ENCODE measurements at regions not wholly inside any gene's neighbourhood (a gene's known extent, or its start where the extent isn't known, plus 50 kb on each side); places are given as distances from the start of the nearest gene placed in this dataset.

- peaks cover 2% of the 10 kb centered on the region for H3K9me3 Mint-ChIP-seq
- no peak for TF ChIP-seq CTCF (IDR thresholded peaks at IDR 0.05)
Measured at GRCh38 chr7:95682913-95683312, 86.6 kb upstream of the PDK4 start.

GRCh38 chr7:95676691-95677090, 80.4 kb upstream of the PDK4 start:
- ATAC-seq (no peak), DNase-seq (no peak)
- no peak overlapping the region for H3K4me3 Mint-ChIP-seq
- peaks cover 2% of the 10 kb centered on the region for H3K9me3 Mint-ChIP-seq
- ChIA-PET POLR2A (no interaction called here), CTCF (no interaction called here)
- no peaks in the 10 kb centered on the region for H3K4me1 Mint-ChIP-seq (ENCODE audit: low read depth)
- intact Hi-C loops (cut with micrococcal nuclease), result no loop called here
- TF ChIP-seq CTCF (IDR thresholded peaks at IDR 0.05), result no peak
- H3K36me3 Mint-ChIP-seq (ENCODE audit: low read depth), result no peaks in the 10 kb centered on the region
- no peak overlapping the region for H3K27ac Mint-ChIP-seq
- H3K27me3 Mint-ChIP-seq, result peaks cover 2% of the 10 kb centered on the region

More at GRCh38 chr7:95682913-95683312, 86.6 kb upstream of the PDK4 start:
- ATAC-seq (no peak), DNase-seq (no peak)
- H3K4me1 Mint-ChIP-seq (ENCODE audit: low read depth), result no peaks in the 10 kb centered on the region
- H3K27me3 Mint-ChIP-seq, result peaks cover 4% of the 10 kb centered on the region
- no peak overlapping the region for H3K27ac Mint-ChIP-seq
- no peaks in the 10 kb centered on the region for H3K36me3 Mint-ChIP-seq (ENCODE audit: low read depth)
- ChIA-PET CTCF (interaction anchor here (2.3 kb wide), 2 partner anchors 154 to 171 kb away, joined by 8 read pairs; no protein-coding TSS in a partner anchor), POLR2A (interaction anchor here (0.5 kb wide), 1 partner anchor 105 kb away, joined by 3 read pairs; no protein-coding TSS in a partner anchor)
- no peak overlapping the region for H3K4me3 Mint-ChIP-seq
- intact Hi-C loops (cut with micrococcal nuclease), result no loop called here

GRCh38 chr7:95675632-95676031, 79.3 kb upstream of the PDK4 start:
- Mint-ChIP-seq H3K9me3 (peaks cover 2% of the 10 kb centered on the region), H3K27ac (no peak overlapping the region), H3K4me1 (ENCODE audit: low read depth) (no peaks in the 10 kb centered on the region), H3K4me3 (no peak overlapping the region), H3K27me3 (peaks cover 2% of the 10 kb centered on the region), H3K36me3 (ENCODE audit: low read depth) (no peaks in the 10 kb centered on the region)
- TF ChIP-seq CTCF (IDR thresholded peaks at IDR 0.05), result no peak
- no peak for ATAC-seq
- no peak for DNase-seq
- POLR2A ChIA-PET, result no interaction called here
- intact Hi-C loops (cut with micrococcal nuclease), result no loop called here
- CTCF ChIA-PET, result interaction anchor here (1.8 kb wide), 1 partner anchor 15 kb away, joined by 8 read pairs; no protein-coding TSS in a partner anchor

- no peak overlapping the region for H3K27ac Mint-ChIP-seq
- no peak for TF ChIP-seq CTCF (IDR thresholded peaks at IDR 0.05)
- ATAC-seq, result no peak
- no peaks in the 10 kb centered on the region for H3K4me1 Mint-ChIP-seq (ENCODE audit: low read depth)
- DNase-seq, result no peak
- ChIA-PET CTCF (interaction anchor here (1.8 kb wide), 1 partner anchor 15 kb away, joined by 8 read pairs; no protein-coding TSS in a partner anchor), POLR2A (no interaction called here)
- H3K9me3 Mint-ChIP-seq, result peaks cover 2% of the 10 kb centered on the region
- peaks cover 2% of the 10 kb centered on the region for H3K27me3 Mint-ChIP-seq
- intact Hi-C loops (cut with micrococcal nuclease), result no loop called here
- no peaks in the 10 kb centered on the region for H3K36me3 Mint-ChIP-seq (ENCODE audit: low read depth)
- no peak overlapping the region for H3K4me3 Mint-ChIP-seq
Measured at GRCh38 chr7:95675016-95675415, 78.7 kb upstream of the PDK4 start.

- Mint-ChIP-seq H3K27me3 (peaks cover under 1% of the 10 kb centered on the region), H3K9me3 (no peaks in the 10 kb centered on the region), H3K4me3 (no peak overlapping the region), H3K4me1 (ENCODE audit: low read depth) (no peaks in the 10 kb centered on the region), H3K27ac (no peak overlapping the region), H3K36me3 (ENCODE audit: low read depth) (no peaks in the 10 kb centered on the region)
- ATAC-seq, result no peak
- no peak for DNase-seq
- TF ChIP-seq CTCF (IDR thresholded peaks at IDR 0.05), result no peak
- POLR2A ChIA-PET, result no interaction called here
- CTCF ChIA-PET, result interaction anchor here (1.8 kb wide), 1 partner anchor 16 kb away, joined by 8 read pairs; no protein-coding TSS in a partner anchor
- intact Hi-C loops (cut with micrococcal nuclease), result no loop called here
Measured at GRCh38 chr7:95674101-95674500, 77.8 kb upstream of the PDK4 start.

Measured in activated CD8-positive, alpha-beta T cell treated with anti-CD3 and anti-CD28 coated beads for 36 hours (primary cell).